ENCODE measurements at regions not wholly inside any gene's neighbourhood (a gene's known extent, or its start where the extent isn't known, plus 50 kb on each side); places are given as distances from the start of the nearest gene placed in this dataset.

- TF ChIP-seq CTCF (conservative IDR thresholded peaks at IDR 0.05), result no peak
- no peak overlapping the region for H3K27ac ChIP-seq
Measured at GRCh38 chr14:51457843-51458562, 193.7 kb upstream of the FRMD6 start.

- H3K27ac ChIP-seq, result no peak overlapping the region
- no peak for TF ChIP-seq CTCF (conservative IDR thresholded peaks at IDR 0.05)
Measured at GRCh38 chr14:51458563-51458955, 193.2 kb upstream of the FRMD6 start.

GRCh38 chr14:51460011-51460410 is 191.7 kb upstream of the FRMD6 start:
- no peak for TF ChIP-seq CTCF (conservative IDR thresholded peaks at IDR 0.05)
- no peak overlapping the region for H3K27ac ChIP-seq

GRCh38 chr14:51462182-51462581 is 189.5 kb upstream of the FRMD6 start:
- H3K27ac ChIP-seq, result no peak overlapping the region
- no peak for TF ChIP-seq CTCF (conservative IDR thresholded peaks at IDR 0.05)

- H3K27ac ChIP-seq, result no peak overlapping the region
- no peak for TF ChIP-seq CTCF (conservative IDR thresholded peaks at IDR 0.05)
Measured at GRCh38 chr14:51462706-51463105, 189.0 kb upstream of the FRMD6 start.

- TF ChIP-seq CTCF (conservative IDR thresholded peaks at IDR 0.05), result no peak
- H3K27ac ChIP-seq, result no peak overlapping the region
Measured at GRCh38 chr14:51463461-51463860, 188.2 kb upstream of the FRMD6 start.

- H3K27ac ChIP-seq, result no peak overlapping the region
- TF ChIP-seq CTCF (conservative IDR thresholded peaks at IDR 0.05), result no peak
Measured at GRCh38 chr14:51464411-51464810, 187.3 kb upstream of the FRMD6 start.

All from VCaP (cell line).